ENCODE measurements at regions not wholly inside any gene's neighbourhood (a gene's known extent, or its start where the extent isn't known, plus 50 kb on each side); places are given as distances from the start of the nearest gene placed in this dataset.
"Not testable (repeated sequence)": the region's sequence is repeated elsewhere in the genome, so short reads cannot be mapped to it uniquely, and the experiment has no call there.

DNA sequence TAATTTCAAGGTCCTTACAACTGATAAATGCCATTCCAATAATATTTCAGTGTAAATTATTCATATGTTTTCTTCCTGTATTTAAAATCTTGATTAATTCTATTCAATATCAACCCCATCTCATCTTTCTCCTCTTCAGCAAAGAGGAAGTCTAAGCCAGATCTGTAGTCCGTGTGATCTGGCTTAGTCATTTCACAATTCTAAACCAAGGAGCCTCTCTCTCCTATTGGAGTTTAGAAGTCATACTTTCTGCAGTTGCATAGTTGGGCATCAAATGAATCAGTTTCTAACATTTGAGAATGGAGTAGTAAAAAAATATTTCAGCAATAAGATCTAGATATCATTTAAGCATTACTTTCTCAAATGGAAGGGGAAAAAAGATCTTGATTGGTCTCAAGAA lies 354.9 kb downstream of the JRKL start:
- H3K4me3 ChIP-seq (replicated peaks in 1 of 2; ENCODE audit: low read depth in 2 of 2, low read length in 2 of 2) = no peak overlapping the region
- DNase-seq (ENCODE audit: low read depth in 2 of 2) = peak in 1 of 2 donors; percentile 15

DNA sequence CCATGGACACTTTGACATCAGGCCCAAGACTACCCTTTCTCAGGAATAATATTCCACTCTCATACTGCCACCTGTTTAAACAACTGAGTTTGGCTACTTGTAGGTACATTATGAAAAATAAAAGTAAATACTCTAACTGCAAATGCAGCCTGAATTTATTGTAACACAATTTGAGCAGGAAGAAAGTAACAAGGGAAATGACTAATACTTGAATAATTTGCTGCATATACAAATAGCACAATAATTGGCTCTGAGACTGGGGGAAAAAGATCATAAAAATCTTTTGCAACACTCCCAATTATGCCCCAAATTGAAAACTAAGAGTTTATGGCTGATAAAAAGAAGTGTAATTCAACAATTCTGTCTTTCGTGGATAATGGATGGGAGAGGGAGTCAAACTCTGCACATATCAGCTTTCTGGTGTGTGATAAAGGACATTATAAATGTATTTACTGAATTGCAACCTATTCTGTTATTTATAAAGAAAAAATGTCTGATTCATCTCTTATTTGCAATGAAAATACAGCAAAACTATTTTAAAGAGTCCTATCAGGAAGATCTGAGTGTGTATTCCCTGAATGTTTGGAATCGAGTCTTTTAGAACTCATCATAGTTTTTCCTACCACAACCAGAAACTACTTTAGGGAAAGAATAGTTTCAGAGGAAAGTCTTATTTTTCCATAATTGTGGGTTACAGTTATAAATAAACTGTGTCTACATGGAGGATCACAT lies 359.0 kb downstream of the JRKL start:
- H3K4me3 ChIP-seq (replicated peaks in 1 of 2; ENCODE audit: low read depth in 2 of 2, low read length in 2 of 2) = no peak overlapping the region
- DNase-seq (ENCODE audit: low read depth in 2 of 2) = peak; percentile 54 to 59
- TF ChIP-seq, protein P1, sequence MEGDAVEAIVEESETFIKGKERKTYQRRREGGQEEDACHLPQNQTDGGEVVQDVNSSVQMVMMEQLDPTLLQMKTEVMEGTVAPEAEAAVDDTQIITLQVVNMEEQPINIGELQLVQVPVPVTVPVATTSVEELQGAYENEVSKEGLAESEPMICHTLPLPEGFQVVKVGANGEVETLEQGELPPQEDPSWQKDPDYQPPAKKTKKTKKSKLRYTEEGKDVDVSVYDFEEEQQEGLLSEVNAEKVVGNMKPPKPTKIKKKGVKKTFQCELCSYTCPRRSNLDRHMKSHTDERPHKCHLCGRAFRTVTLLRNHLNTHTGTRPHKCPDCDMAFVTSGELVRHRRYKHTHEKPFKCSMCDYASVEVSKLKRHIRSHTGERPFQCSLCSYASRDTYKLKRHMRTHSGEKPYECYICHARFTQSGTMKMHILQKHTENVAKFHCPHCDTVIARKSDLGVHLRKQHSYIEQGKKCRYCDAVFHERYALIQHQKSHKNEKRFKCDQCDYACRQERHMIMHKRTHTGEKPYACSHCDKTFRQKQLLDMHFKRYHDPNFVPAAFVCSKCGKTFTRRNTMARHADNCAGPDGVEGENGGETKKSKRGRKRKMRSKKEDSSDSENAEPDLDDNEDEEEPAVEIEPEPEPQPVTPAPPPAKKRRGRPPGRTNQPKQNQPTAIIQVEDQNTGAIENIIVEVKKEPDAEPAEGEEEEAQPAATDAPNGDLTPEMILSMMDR (IDR thresholded peaks at IDR 0.05; ENCODE audit: low read depth, low read length) = no peak

More for the DNA sequence above, 354.9 kb downstream of the JRKL start:
- TF ChIP-seq, protein P1 (IDR thresholded peaks at IDR 0.05; ENCODE audit: low read depth, low read length) = no peak

DNA sequence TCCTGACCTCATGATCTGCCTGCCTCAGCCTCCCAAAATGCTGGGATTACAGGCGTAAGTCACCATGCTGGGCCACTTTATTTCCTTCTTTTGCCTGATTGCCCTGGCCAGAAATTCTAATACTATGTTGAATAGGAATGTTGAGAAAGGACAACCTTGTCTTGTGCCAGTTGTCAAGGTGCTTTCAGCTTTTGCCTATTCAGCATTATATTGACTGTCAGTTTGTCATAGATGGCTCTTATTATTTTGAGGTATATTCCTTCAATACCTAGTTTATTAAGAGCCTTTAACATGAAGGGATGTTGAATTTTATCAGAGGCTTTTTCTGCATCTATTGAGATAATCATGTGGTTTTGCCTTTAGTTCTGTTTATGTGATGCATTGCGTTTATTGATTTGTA lies 362.0 kb downstream of the JRKL start:
- H3K4me3 ChIP-seq (replicated peaks in 1 of 2; ENCODE audit: low read depth in 2 of 2, low read length in 2 of 2); DNase-seq (ENCODE audit: low read depth in 2 of 2): not testable (repeated sequence)

DNA sequence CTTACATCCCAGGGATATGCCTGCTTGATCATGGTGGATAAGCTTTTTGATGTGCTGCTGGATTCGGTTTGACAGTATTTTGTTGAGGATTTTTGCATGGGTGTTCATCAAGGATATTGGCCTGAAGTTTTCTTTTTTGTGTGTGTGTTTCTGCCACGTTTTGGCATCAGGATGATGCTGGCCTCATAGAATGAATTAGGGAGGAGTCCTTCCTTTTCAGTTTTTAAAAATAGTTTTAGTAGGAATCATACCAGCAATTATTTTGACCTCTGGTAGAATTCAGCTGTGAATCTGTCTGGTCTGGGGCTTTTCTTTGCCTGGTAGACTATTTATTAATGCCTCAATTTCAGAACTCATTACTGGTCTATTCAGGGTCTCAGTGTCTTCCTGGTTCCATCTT lies 362.4 kb downstream of the JRKL start:
- TF ChIP-seq, protein P1 (IDR thresholded peaks at IDR 0.05; ENCODE audit: low read depth, low read length) = no peak
- no peak overlapping the region for H3K4me3 ChIP-seq (replicated peaks in 1 of 2; ENCODE audit: low read depth in 2 of 2, low read length in 2 of 2)
- no peak for DNase-seq (ENCODE audit: low read depth in 2 of 2)

DNA sequence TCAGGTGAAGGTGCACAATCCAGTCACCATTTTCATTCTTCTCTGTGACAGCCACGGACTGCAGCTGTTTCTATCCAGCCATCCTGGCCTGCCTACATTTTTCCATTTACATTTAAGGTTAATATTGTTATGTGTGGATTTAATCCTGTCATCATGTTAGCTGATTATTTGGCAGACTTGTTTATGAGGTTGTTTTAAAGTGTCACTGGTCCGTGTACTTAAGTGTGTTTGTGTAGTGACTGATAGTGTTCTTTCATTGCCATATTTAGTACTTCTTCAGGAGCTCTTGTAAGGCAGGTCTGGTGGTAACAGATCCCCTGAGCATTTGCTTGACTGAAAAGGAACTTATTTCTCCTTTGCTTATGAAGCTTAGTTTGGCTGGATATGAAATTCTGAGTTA lies 364.2 kb downstream of the JRKL start:
- no peak overlapping the region for H3K4me3 ChIP-seq (replicated peaks in 1 of 2; ENCODE audit: low read depth in 2 of 2, low read length in 2 of 2)
- DNase-seq (ENCODE audit: low read depth in 2 of 2) = no peak
- TF ChIP-seq, protein P1 (IDR thresholded peaks at IDR 0.05; ENCODE audit: low read depth, low read length) = no peak

DNA sequence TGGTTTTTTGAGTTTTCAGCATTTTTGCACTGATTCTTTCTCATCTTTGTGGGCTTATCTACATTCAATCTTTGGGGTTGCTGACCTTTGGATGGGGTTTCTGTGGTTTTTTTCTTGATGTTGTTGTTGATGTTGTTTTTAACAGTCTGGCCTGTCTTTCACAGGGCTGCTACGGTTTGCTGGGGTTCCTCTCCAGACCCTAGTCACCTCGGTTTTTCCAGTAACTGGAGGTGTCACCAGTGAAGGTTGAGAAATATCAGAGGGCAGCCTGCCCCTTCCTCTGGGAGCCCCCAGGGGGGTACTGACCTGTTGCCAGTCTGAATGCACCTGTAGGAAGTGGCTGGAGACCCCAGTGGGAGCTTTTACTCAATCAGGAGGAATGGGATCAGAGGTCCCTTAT lies 365.4 kb downstream of the JRKL start:
- no peak for DNase-seq (ENCODE audit: low read depth in 2 of 2)
- TF ChIP-seq, protein P1 (IDR thresholded peaks at IDR 0.05; ENCODE audit: low read depth, low read length) = no peak
- H3K4me3 ChIP-seq (replicated peaks in 1 of 2; ENCODE audit: low read depth in 2 of 2, low read length in 2 of 2) = no peak overlapping the region

DNA sequence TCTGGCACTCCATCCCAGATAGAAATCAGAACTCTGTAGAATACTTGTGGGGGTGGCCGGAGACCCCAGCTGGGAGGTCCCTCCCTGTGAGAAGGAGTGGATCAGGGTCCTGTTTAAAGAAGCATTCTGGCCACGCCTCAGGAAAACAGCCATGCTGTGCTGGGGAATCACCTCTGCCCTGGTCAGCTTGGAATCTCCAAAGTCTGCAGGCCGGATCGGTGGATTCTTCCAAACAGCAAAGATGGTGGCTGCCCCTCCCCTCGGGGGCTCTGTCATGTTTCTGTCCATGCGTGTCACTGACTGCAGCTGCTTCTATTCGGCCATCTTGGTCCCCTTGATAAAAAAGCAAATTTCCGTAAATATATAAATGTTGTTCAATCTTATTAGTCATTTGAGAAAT lies 365.9 kb downstream of the JRKL start:
- no peak for DNase-seq (ENCODE audit: low read depth in 2 of 2)

More for the DNA sequence above, 365.9 kb downstream of the JRKL start:
- TF ChIP-seq, protein P1 (IDR thresholded peaks at IDR 0.05; ENCODE audit: low read depth, low read length) = no peak
- no peak overlapping the region for H3K4me3 ChIP-seq (replicated peaks in 1 of 2; ENCODE audit: low read depth in 2 of 2, low read length in 2 of 2)
